Tibial nerve (tissue), 4 donors: ENCODE measurements at regions not wholly inside any gene's neighbourhood (a gene's known extent, or its start where the extent isn't known, plus 50 kb on each side); places are given as distances from the start of the nearest gene placed in this dataset.

ENCODE experiments used
- DNase-seq, 2 donors: peaks; one replicate each; pipeline ENCODE4 v3.0.0-alpha.2; 2019; ENCODE audit warnings: low spot score in 2 of 2
- H3K27ac ChIP-seq, 4 donors: fragments of 200-600 bp; sonication (generic) in 3 of 4; one replicate each; pipeline ENCODE4 v1.5.1; 2017 to 2019; ENCODE audit warnings: mild to moderate bottlenecking in 1 of 4
- H3K27me3 ChIP-seq, 2 donors: fragments of 200-600 bp; sonication (generic) in 1 of 2; one replicate each; pipeline versions ENCODE4 v1.5.1 to v1.6.0; 2017 to 2019
- H3K36me3 ChIP-seq, 3 donors: fragments of 200-600 bp; sonication (generic); one replicate each; pipeline ENCODE4 v1.5.1; 2018 to 2019
- H3K4me1 ChIP-seq, 4 donors: fragments of 200-600 bp; sonication (generic) in 3 of 4; one replicate each; pipeline ENCODE4 v1.5.1; 2017 to 2019
- H3K4me3 ChIP-seq, 4 donors: fragments of 200-600 bp; sonication (generic) in 3 of 4; one replicate each; pipeline ENCODE4 v1.5.1; 2017 to 2019; ENCODE audit warnings: mild to moderate bottlenecking in 1 of 4, moderate library complexity in 1 of 4
- H3K9me3 ChIP-seq, 4 donors: fragments of 200-600 bp; sonication (generic) in 3 of 4; one replicate each; pipeline ENCODE4 v1.5.1; 2017 to 2019
- EP300 ChIP-seq, 2 donors: sonication (generic); formaldehyde crosslinking; IDR thresholded peaks; one replicate each; pipeline ENCODE4 v1.6.1; 2017; ENCODE audit warnings: antibody characterized with exemption in 2 of 2, mild to moderate bottlenecking in 1 of 2
- POLR2A ChIP-seq, 2 donors: fragments of 450-650 bp; IDR thresholded peaks; one replicate each; pipeline ENCODE4 v1.6.1; 2017; ENCODE audit warnings: antibody characterized with exemption in 2 of 2, mild to moderate bottlenecking in 2 of 2, moderate library complexity in 2 of 2
- WGBS, 2 donors: methylation state at CpG; one replicate each; pipeline ENCODE4 v1.1.5; 2018; 5-methylcytosine and 5-hydroxymethylcytosine counted together
- TF ChIP-seq, protein P1 (sequence below), 5 experiments: fragments of 200-600 bp in 3 of 5; fragments of 450-650 bp in 2 of 5; sonication (generic) in 3 of 5; IDR thresholded peaks; one replicate each; pipeline ENCODE4 v1.5.1; 2016 to 2019; ENCODE audit warnings: antibody characterized with exemption in 5 of 5, mild to moderate bottlenecking in 3 of 5, moderate library complexity in 2 of 5

DNA sequence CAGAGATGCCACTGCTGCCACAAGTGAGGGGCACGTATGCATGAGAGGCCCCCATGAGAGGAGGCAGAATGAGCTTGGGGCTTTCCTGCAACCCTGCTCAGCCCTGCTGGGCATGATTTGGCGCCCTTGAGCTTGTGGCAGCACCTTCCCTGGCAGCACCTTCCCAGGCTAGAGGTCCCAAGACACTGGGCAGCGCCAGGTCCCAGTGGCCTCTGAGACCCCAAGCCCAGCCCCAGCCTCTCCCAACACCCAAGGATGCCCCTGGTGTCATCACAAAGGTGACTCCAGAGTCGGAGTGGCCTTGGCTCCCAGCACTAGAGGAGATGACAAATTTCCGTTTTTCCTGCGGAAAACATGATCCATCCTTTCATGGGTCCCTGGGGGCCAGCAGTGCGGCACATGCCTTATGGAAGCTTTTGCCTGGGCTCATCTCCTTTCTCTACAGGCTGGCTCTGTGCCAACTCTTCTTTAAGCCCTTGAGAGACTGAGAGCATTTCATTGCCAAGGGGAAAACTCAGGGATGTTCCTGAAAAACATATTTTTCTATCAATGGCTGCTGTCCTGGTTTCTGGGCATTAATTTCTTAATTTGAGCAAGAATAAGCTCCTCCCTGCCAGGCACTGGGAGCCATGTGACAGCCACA, 77.1 kb upstream of the ADAMTS2 start:
- Histone ChIP-seq H3K4me1 (no peaks in the 10 kb centered on the region), H3K27ac (no peak overlapping the region), H3K27me3 (no peaks in the 10 kb centered on the region), H3K9me3 (no peaks in the 10 kb centered on the region), H3K36me3 (no peaks in the 10 kb centered on the region), H3K4me3 (no peak overlapping the region)
- no peak for TF ChIP-seq POLR2A (IDR thresholded peaks at IDR 0.05)
- TF ChIP-seq, protein P1, sequence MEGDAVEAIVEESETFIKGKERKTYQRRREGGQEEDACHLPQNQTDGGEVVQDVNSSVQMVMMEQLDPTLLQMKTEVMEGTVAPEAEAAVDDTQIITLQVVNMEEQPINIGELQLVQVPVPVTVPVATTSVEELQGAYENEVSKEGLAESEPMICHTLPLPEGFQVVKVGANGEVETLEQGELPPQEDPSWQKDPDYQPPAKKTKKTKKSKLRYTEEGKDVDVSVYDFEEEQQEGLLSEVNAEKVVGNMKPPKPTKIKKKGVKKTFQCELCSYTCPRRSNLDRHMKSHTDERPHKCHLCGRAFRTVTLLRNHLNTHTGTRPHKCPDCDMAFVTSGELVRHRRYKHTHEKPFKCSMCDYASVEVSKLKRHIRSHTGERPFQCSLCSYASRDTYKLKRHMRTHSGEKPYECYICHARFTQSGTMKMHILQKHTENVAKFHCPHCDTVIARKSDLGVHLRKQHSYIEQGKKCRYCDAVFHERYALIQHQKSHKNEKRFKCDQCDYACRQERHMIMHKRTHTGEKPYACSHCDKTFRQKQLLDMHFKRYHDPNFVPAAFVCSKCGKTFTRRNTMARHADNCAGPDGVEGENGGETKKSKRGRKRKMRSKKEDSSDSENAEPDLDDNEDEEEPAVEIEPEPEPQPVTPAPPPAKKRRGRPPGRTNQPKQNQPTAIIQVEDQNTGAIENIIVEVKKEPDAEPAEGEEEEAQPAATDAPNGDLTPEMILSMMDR (IDR thresholded peaks at IDR 0.05), result no peak
- 54 to 72% methylated on average over 6 of the region's 7 CpGs for WGBS, 2 donors
- DNase-seq, result no peak

DNA sequence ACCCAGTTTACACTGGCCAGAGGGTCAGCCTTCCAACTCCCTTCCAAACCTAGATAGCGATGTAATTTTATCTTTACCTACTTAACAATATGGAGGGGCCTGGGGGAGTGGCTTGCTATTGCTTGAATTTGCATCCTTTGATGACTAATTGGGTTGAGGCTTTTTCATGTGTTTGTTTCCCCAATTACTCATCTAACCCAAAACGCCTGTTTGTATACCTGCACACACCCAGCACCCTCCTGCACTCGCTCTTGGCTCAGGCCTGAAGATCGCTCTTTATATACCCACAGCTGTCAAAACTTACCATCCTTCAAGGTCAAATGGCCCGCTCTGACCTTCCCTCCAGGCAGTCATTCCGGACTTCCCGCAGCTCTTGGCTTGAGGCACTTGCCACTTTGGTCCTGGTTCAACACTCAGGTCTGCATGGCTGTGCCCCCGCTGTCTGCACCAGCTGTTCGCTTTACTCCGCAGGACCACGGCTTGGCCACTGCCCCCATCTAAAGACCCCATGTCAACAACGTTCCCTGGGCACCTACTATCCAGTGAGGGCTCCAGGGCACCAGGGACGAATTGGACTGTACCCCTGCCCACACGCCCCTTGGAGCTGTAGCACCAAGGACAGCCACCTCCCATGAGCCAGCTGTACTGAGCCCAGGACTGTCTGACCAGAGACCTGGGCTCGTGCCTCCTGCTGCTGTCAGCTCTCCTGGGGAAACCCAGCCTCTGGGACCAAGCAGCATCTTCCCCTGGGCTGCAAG, 76.1 kb upstream of the ADAMTS2 start:
- Histone ChIP-seq H3K36me3 (no peaks in the 10 kb centered on the region), H3K9me3 (no peaks in the 10 kb centered on the region)

DNA sequence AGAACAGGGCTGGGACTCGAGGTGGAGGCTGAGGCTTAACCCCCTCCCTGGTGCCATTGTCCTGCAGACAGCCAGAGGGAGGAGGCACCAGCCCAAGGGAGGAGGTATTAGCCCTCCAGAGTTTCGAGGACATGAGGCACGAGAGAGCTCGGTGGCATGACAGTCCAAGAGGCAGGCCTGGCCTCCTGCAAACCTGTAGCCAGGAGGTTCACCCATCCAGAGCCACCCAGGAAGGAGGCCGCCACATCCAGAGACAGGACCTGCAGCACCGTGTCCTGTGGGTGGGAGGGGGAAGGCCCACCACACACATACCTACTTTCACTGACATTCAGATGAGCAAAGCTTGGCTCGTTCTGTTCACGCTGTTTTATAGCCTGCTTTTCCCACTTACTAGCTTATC, 75.2 kb upstream of the ADAMTS2 start:
- TF ChIP-seq, protein P1 (IDR thresholded peaks at IDR 0.05), result no peak
- TF ChIP-seq POLR2A (IDR thresholded peaks at IDR 0.05), result no peak
- TF ChIP-seq EP300 (IDR thresholded peaks at IDR 0.05), result no peak
- H3K9me3 ChIP-seq, result no peaks in the 10 kb centered on the region
- H3K4me3 ChIP-seq, result no peak overlapping the region
- DNase-seq, result no peak
- H3K4me1 ChIP-seq, result no peaks in the 10 kb centered on the region
- H3K27me3 ChIP-seq, result no peaks in the 10 kb centered on the region
- no peak overlapping the region for H3K27ac ChIP-seq
- WGBS, 2 donors, result 58 to 64% methylated on average over 7 to 8 of the region's 8 CpGs
- H3K36me3 ChIP-seq, result no peaks in the 10 kb centered on the region

More for the DNA sequence above, 76.1 kb upstream of the ADAMTS2 start:
- no peak for DNase-seq
- WGBS, 2 donors, result 76 to 81% methylated on average over 15 of the region's 15 CpGs
- TF ChIP-seq EP300 (IDR thresholded peaks at IDR 0.05) (no peak), POLR2A (IDR thresholded peaks at IDR 0.05) (no peak)
- TF ChIP-seq, protein P1 (IDR thresholded peaks at IDR 0.05), result no peak
- H3K4me3 ChIP-seq, result no peak overlapping the region
- H3K27ac ChIP-seq, result no peak overlapping the region
- no peaks in the 10 kb centered on the region for H3K4me1 ChIP-seq
- H3K27me3 ChIP-seq, result no peaks in the 10 kb centered on the region

DNA sequence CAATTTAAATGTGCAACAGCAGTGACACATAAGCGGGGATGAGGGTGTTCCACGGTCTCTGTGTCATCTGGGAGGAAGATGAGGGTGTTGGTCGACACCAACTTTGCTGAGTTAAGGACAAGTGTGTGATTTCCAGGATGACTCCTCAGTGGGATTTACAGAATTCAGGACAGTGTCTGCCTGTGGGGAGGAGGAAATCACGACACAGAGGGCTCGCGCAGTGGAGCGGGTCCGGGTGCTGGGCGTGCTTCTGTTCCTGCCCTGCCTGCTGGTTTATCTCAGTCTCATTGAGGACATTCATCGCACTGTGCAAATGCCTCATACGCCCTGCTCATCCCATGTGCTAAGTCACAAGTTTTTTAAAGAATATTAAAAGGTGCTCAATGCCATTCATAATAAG, 73.7 kb upstream of the ADAMTS2 start:
- no peaks in the 10 kb centered on the region for H3K9me3 ChIP-seq
- H3K27ac ChIP-seq, result no peak overlapping the region
- TF ChIP-seq, protein P1 (IDR thresholded peaks at IDR 0.05), result no peak
- TF ChIP-seq POLR2A (IDR thresholded peaks at IDR 0.05), result no peak
- no peak for TF ChIP-seq EP300 (IDR thresholded peaks at IDR 0.05)
- no peaks in the 10 kb centered on the region for H3K36me3 ChIP-seq
- WGBS, 2 donors, result 75 to 76% methylated on average over 11 of the region's 11 CpGs
- no peaks in the 10 kb centered on the region for H3K27me3 ChIP-seq
- H3K4me3 ChIP-seq, result no peak overlapping the region
- no peaks in the 10 kb centered on the region for H3K4me1 ChIP-seq
- DNase-seq, result no peak

DNA sequence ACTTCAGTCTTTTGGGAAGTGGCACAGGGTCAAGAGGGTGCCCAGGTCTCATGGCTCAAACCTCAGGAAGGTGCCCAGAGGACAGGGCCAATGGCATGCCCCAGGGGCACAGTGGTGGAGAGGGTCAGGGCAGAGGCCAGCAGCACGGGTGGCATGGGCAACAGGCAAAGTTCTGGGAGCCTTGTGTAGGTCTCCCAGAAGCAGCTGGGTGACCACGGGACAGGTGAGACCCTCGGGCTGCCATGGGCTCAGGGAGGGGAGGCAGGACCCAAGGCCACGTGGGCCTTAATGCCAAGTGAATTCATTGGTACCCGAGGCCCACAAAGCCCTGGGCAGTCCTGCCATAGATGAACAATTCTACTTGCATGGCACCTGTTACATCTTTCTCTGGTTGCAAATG, 72.4 kb upstream of the ADAMTS2 start:
- no peaks in the 10 kb centered on the region for H3K36me3 ChIP-seq
- no peak overlapping the region for H3K4me3 ChIP-seq
- no peak overlapping the region for H3K27ac ChIP-seq
- H3K27me3 ChIP-seq, result no peaks in the 10 kb centered on the region
- no peak for DNase-seq
- no peak for TF ChIP-seq POLR2A (IDR thresholded peaks at IDR 0.05)
- TF ChIP-seq, protein P1 (IDR thresholded peaks at IDR 0.05), result no peak
- TF ChIP-seq EP300 (IDR thresholded peaks at IDR 0.05), result no peak
- 70 to 80% methylated on average over 5 of the region's 5 CpGs for WGBS, 2 donors
- H3K9me3 ChIP-seq, result no peaks in the 10 kb centered on the region
- no peaks in the 10 kb centered on the region for H3K4me1 ChIP-seq
